Dedifferentiated amniotic fluid mesenchymal stem cell (primary cell): ENCODE measurements at regions not wholly inside any gene's neighbourhood (a gene's known extent, or its start where the extent isn't known, plus 50 kb on each side); places are given as distances from the start of the nearest gene placed in this dataset.

Experiments used
- DNase-seq: peaks from one replicate; pipeline ENCODE4 v3.0.0-alpha.2; 2016; ENCODE audit errors: extremely low spot score

GRCh38 chr4:95987851-95988250 is 148.0 kb downstream of the PDHA2 start:
- DNase-seq, result no peak

GRCh38 chr4:95998311-95998710 is 158.4 kb downstream of the PDHA2 start:
- DNase-seq, result no peak

GRCh38 chr4:96003951-96004740 is 164.3 kb downstream of the PDHA2 start:
- no peak for DNase-seq

GRCh38 chr4:96009427-96010119 is 169.7 kb downstream of the PDHA2 start:
- DNase-seq, result no peak

GRCh38 chr4:96012687-96013086 is 172.8 kb downstream of the PDHA2 start:
- no peak for DNase-seq

GRCh38 chr4:96016634-96017299 is 176.9 kb downstream of the PDHA2 start:
- DNase-seq, result peak; percentile 54

- no peak for DNase-seq
These were observed 185.1 kb downstream of the PDHA2 start for GRCh38 chr4:96025011-96025410.

- no peak for DNase-seq
These were observed 195.8 kb downstream of the PDHA2 start for GRCh38 chr4:96035727-96036126.

GRCh38 chr4:96036781-96037180 is 196.9 kb downstream of the PDHA2 start:
- DNase-seq, result no peak

GRCh38 chr4:96037705-96038104 is 197.8 kb downstream of the PDHA2 start:
- no peak for DNase-seq

GRCh38 chr4:96039217-96039616 is 199.3 kb downstream of the PDHA2 start:
- DNase-seq, result no peak

GRCh38 chr4:96039803-96040436 is 200.0 kb downstream of the PDHA2 start:
- DNase-seq, result no peak

GRCh38 chr4:96044971-96045370 is 205.1 kb downstream of the PDHA2 start:
- no peak for DNase-seq

- no peak for DNase-seq
These were observed 212.9 kb downstream of the PDHA2 start for GRCh38 chr4:96052827-96053226.

- no peak for DNase-seq
These were observed 216.5 kb downstream of the PDHA2 start for GRCh38 chr4:96056346-96056934.

- no peak for DNase-seq
These were observed 223.7 kb downstream of the PDHA2 start for GRCh38 chr4:96063639-96064038.

GRCh38 chr4:96073461-96073860 is 233.6 kb downstream of the PDHA2 start:
- DNase-seq, result no peak

GRCh38 chr4:96092151-96092705 is 252.3 kb downstream of the PDHA2 start:
- no peak for DNase-seq

GRCh38 chr4:96093057-96093456 is 253.2 kb downstream of the PDHA2 start:
- DNase-seq, result no peak

- no peak for DNase-seq
These were observed 253.7 kb downstream of the PDHA2 start for GRCh38 chr4:96093563-96093962.

GRCh38 chr4:96094183-96094582 is 254.3 kb downstream of the PDHA2 start:
- DNase-seq, result no peak
